ENCODE measurements at regions not wholly inside any gene's neighbourhood (a gene's known extent, or its start where the extent isn't known, plus 50 kb on each side); places are given as distances from the start of the nearest gene placed in this dataset.

DNA sequence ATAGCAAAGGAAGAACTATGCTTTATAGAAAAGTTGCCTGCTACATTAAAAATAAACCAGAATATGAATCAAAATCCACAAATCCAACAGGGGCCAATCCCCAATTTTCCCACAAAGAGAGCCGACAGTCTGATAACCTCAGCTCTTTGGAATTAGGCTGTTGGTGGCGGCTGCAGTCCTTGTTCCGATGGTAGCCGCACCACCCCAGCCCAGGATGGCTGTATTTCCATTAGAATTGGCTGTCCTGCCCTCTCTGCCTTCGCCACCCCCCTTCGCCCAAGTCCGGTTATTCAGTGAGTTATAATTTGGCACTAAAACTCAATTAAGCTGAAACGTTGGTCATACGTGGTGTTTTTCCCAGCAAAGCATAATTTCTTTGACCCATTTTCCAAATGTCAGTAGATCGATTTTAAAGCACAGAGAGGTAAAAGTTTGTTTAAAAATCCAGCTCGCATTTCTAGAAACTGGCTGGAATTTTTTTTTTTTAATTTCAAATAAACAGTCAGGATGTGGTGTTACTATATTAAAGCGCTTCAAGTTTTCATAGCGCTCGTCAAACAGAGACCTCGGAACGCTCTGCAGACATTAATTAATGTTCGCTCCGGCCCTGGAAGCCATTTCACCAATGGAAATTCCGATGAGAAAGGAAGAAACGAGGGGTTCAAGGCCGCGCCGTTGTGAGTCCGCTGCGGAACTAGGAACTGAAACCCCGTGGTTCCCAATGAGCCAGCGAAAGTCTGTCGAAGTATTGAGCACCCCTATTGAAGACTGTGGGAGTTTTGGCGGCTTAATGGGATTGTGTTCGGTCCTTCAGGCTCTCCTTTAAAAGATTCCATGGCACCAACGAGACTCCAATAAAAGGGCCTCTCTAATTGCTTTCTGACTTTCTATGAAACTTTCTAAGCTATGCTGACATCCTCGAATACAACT, 104.8 kb upstream of the DIO3 start:
- TF ChIP-seq POLR2AphosphoS5 (IDR thresholded peaks at IDR 0.05; ENCODE audit: insufficient read depth in 1 of 2, low read depth in 1 of 2), result no peak
- TF ChIP-seq, protein P1, sequence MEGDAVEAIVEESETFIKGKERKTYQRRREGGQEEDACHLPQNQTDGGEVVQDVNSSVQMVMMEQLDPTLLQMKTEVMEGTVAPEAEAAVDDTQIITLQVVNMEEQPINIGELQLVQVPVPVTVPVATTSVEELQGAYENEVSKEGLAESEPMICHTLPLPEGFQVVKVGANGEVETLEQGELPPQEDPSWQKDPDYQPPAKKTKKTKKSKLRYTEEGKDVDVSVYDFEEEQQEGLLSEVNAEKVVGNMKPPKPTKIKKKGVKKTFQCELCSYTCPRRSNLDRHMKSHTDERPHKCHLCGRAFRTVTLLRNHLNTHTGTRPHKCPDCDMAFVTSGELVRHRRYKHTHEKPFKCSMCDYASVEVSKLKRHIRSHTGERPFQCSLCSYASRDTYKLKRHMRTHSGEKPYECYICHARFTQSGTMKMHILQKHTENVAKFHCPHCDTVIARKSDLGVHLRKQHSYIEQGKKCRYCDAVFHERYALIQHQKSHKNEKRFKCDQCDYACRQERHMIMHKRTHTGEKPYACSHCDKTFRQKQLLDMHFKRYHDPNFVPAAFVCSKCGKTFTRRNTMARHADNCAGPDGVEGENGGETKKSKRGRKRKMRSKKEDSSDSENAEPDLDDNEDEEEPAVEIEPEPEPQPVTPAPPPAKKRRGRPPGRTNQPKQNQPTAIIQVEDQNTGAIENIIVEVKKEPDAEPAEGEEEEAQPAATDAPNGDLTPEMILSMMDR (IDR thresholded peaks at IDR 0.05), result no peak
- TF ChIP-seq POLR2A (IDR thresholded peaks at IDR 0.05), result no peak

Measured in vagina (tissue), 2 donors.